MM.1S (cell line): ENCODE measurements at regions not wholly inside any gene's neighbourhood (a gene's known extent, or its start where the extent isn't known, plus 50 kb on each side); places are given as distances from the start of the nearest gene placed in this dataset.

Experiments
- DNase-seq: peaks from one replicate; pipeline ENCODE4 v3.0.0-alpha.2; 2015
- H2AFZ ChIP-seq: fragments of 300-600 bp; sonication (generic); 2 replicates; pipeline ENCODE4 v1.6.0; 2016; ENCODE audit warnings: antibody characterized with exemption, low read length
- H3F3A ChIP-seq: fragments of 300-600 bp; sonication (generic); 2 replicates; pipeline ENCODE4 v1.6.1; 2016; ENCODE audit warnings: mild to moderate bottlenecking, antibody characterized with exemption, low read length, moderate library complexity, mixed read lengths; ENCODE audit not compliant: insufficient read depth
- H3K27ac ChIP-seq: fragments of 300-600 bp; sonication (generic); 2 replicates; pipeline ENCODE4 v1.5.1; 2016; ENCODE audit warnings: mild to moderate bottlenecking, low read length
- H3K27me3 ChIP-seq: fragments of 300-600 bp; sonication (generic); replicated peaks from 2 replicates; pipeline ENCODE4 v1.6.0; 2016; ENCODE audit warnings: low read length; ENCODE audit not compliant: insufficient read depth
- H3K36me3 ChIP-seq: fragments of 300-600 bp; sonication (generic); replicated peaks from 2 replicates; pipeline ENCODE4 v1.6.1; 2016; ENCODE audit warnings: mild to moderate bottlenecking, low read length, mixed read lengths; ENCODE audit not compliant: insufficient read depth
- H3K4me1 ChIP-seq: fragments of 300-600 bp; sonication (generic); 2 replicates; pipeline ENCODE4 v1.6.1; 2016; ENCODE audit warnings: low read length, mixed read lengths
- H3K4me2 ChIP-seq: fragments of 300-600 bp; sonication (generic); 2 replicates; pipeline ENCODE4 v1.6.0; 2016; ENCODE audit warnings: low read depth, low read length
- H3K4me3 ChIP-seq: fragments of 300-600 bp; sonication (generic); 2 replicates; pipeline ENCODE4 v1.5.1; 2016; ENCODE audit warnings: low read length, mixed read lengths
- H3K79me2 ChIP-seq: fragments of 300-600 bp; sonication (generic); 2 replicates; pipeline ENCODE4 v1.6.1; 2016; ENCODE audit warnings: mixed run types, low read length, mixed read lengths
- H3K9ac ChIP-seq: fragments of 300-600 bp; sonication (generic); 2 replicates; pipeline ENCODE4 v1.6.1; 2016; ENCODE audit warnings: low read length, mixed read lengths
- H3K9me2 ChIP-seq: fragments of 300-600 bp; sonication (generic); replicated peaks from 2 replicates; pipeline ENCODE4 v1.6.1; 2016; ENCODE audit warnings: mild to moderate bottlenecking, low read length, mixed read lengths; ENCODE audit not compliant: insufficient read depth
- H3K9me3 ChIP-seq: fragments of 300-600 bp; sonication (generic); replicated peaks from 2 replicates; pipeline ENCODE4 v1.6.1; 2016; ENCODE audit warnings: mild to moderate bottlenecking, low read length, mixed read lengths; ENCODE audit not compliant: insufficient read depth
- H4K20me1 ChIP-seq: fragments of 300-600 bp; sonication (generic); 2 replicates; pipeline ENCODE4 v1.6.1; 2016; ENCODE audit warnings: mild to moderate bottlenecking, low read length, moderate library complexity, mixed read lengths; ENCODE audit not compliant: insufficient read depth
- CTCF ChIP-seq: fragments of 300-600 bp; sonication (generic); IDR thresholded peaks from 2 replicates; pipeline ENCODE4 v1.5.1; 2016; ENCODE audit warnings: antibody characterized with exemption, low read length, mixed read lengths
- EZH2 ChIP-seq: fragments of 300-600 bp; sonication (generic); optimal IDR thresholded peaks from 2 replicates; pipeline ENCODE3; 2017; ENCODE audit warnings: low read depth, mild to moderate bottlenecking, antibody characterized with exemption, low read length, mixed read lengths
- EZH2phosphoT487 ChIP-seq: fragments of 300-600 bp; sonication (generic); IDR thresholded peaks from 2 replicates; pipeline ENCODE4 v1.6.1; 2018; ENCODE audit warnings: antibody characterized with exemption, low read length

- Histone ChIP-seq H3F3A (no peaks in the 10 kb centered on the region), H3K79me2 (no peaks in the 10 kb centered on the region), H2AFZ (no peak overlapping the region), H3K27ac (no peak overlapping the region), H3K4me3 (no peak overlapping the region), H3K9me3 (no peaks in the 10 kb centered on the region), H3K4me2 (no peak overlapping the region), H3K27me3 (no peaks in the 10 kb centered on the region), H3K36me3 (no peaks in the 10 kb centered on the region), H3K4me1 (no peaks in the 10 kb centered on the region), H3K9ac (no peak overlapping the region), H3K9me2 (no peaks in the 10 kb centered on the region), H4K20me1 (no peaks in the 10 kb centered on the region)
- DNase-seq: no peak
- no peak for TF ChIP-seq CTCF
Measured at GRCh38 chr12:115882936-115883335, 394.6 kb downstream of the MED13L start.

- Histone ChIP-seq H2AFZ (no peak overlapping the region), H3K9me2 (no peaks in the 10 kb centered on the region), H3K4me2 (no peak overlapping the region), H3F3A (no peaks in the 10 kb centered on the region), H3K9ac (no peak overlapping the region), H3K79me2 (no peaks in the 10 kb centered on the region), H3K4me1 (no peaks in the 10 kb centered on the region), H4K20me1 (no peaks in the 10 kb centered on the region), H3K36me3 (no peaks in the 10 kb centered on the region), H3K27ac (no peak overlapping the region), H3K27me3 (no peaks in the 10 kb centered on the region), H3K4me3 (no peak overlapping the region), H3K9me3 (no peaks in the 10 kb centered on the region)
- no peak for DNase-seq
- TF ChIP-seq CTCF: no peak
- TF ChIP-seq EZH2: no peak
- TF ChIP-seq EZH2phosphoT487: no peak
Measured at GRCh38 chr12:115880238-115880637, 397.3 kb downstream of the MED13L start.

- Histone ChIP-seq H3K9ac (no peak overlapping the region), H3K27me3 (no peaks in the 10 kb centered on the region), H3K4me1 (no peaks in the 10 kb centered on the region), H3K27ac (no peak overlapping the region), H4K20me1 (no peaks in the 10 kb centered on the region), H3K4me2 (no peak overlapping the region), H3F3A (no peaks in the 10 kb centered on the region), H3K9me2 (no peaks in the 10 kb centered on the region), H3K9me3 (no peaks in the 10 kb centered on the region), H3K4me3 (no peak overlapping the region), H3K79me2 (no peaks in the 10 kb centered on the region), H2AFZ (no peak overlapping the region), H3K36me3 (no peaks in the 10 kb centered on the region)
- TF ChIP-seq EZH2phosphoT487: no peak
- no peak for TF ChIP-seq EZH2
- TF ChIP-seq CTCF: no peak
- no peak for DNase-seq
Measured at GRCh38 chr12:115879354-115879753, 398.1 kb downstream of the MED13L start.
